HL-60 (cell line): ENCODE measurements at regions not wholly inside any gene's neighbourhood (a gene's known extent, or its start where the extent isn't known, plus 50 kb on each side); places are given as distances from the start of the nearest gene placed in this dataset.

ENCODE experiments used
- DNase-seq, 2 experiments: peaks; one replicate each; pipeline ENCODE4 v3.0.0-alpha.2; 2010 to 2020; ENCODE audit warnings: low read depth in 1 of 2, low spot score in 1 of 2
- H3K27ac ChIP-seq: fragments of 250-450 bp; sonication (Bioruptor Pico); replicated peaks from 2 replicates; pipeline ENCODE4 v1.5.1; 2020; ENCODE audit warnings: mild to moderate bottlenecking, moderate library complexity
- H3K27me3 ChIP-seq: fragments of 250-450 bp; sonication (Bioruptor Pico); 2 replicates; pipeline ENCODE4 v1.5.1; 2021; ENCODE audit warnings: mild to moderate bottlenecking, moderate library complexity; ENCODE audit not compliant: insufficient read depth, poor library complexity, severe bottlenecking
- H3K4me3 ChIP-seq: replicated peaks from 2 replicates; pipeline ENCODE4 v1.5.1; 2011; ENCODE audit warnings: mild to moderate bottlenecking, control low read depth, low read length; ENCODE audit not compliant: insufficient read depth
- CTCF ChIP-seq: IDR thresholded peaks from one replicate; pipeline ENCODE4 v1.5.1; 2011; ENCODE audit warnings: low read length, control low read depth, inconsistent platforms; ENCODE audit not compliant: insufficient read depth
- GABPA ChIP-seq: IDR thresholded peaks from 2 replicates; pipeline ENCODE4 v1.6.1; 2012; ENCODE audit warnings: low read depth
- POLR2AphosphoS5 ChIP-seq: IDR thresholded peaks from 2 replicates; pipeline ENCODE4 v1.6.1; 2012; ENCODE audit warnings: low read depth
- REST ChIP-seq: IDR thresholded peaks from 2 replicates; pipeline ENCODE4 v1.6.1; 2012; ENCODE audit warnings: low read depth; ENCODE audit not compliant: insufficient replicate concordance
- SPI1 ChIP-seq: IDR thresholded peaks from 2 replicates; pipeline ENCODE4 v1.6.1; 2012; ENCODE audit warnings: low read depth, mild to moderate bottlenecking, borderline replicate concordance

GRCh38 chr1:99146129-99146848 lies 118.0 kb upstream of the PLPPR4 start:
- DNase-seq: no peak
- Histone ChIP-seq H3K27ac (no peak overlapping the region), H3K4me3 (no peak overlapping the region), H3K27me3 (peaks cover 3% of the 10 kb centered on the region)
- no peak for TF ChIP-seq POLR2AphosphoS5
- no peak for TF ChIP-seq SPI1
- no peak for TF ChIP-seq GABPA
- no peak for TF ChIP-seq REST
- TF ChIP-seq CTCF: no peak

GRCh38 chr1:99149952-99150351 lies 114.3 kb upstream of the PLPPR4 start:
- no peak for DNase-seq
- H3K27ac ChIP-seq: no peak overlapping the region
- peaks cover 3% of the 10 kb centered on the region for H3K27me3 ChIP-seq
- TF ChIP-seq GABPA: no peak
- TF ChIP-seq SPI1: no peak
- no peak for TF ChIP-seq POLR2AphosphoS5
- TF ChIP-seq REST: no peak
- TF ChIP-seq CTCF: no peak
- H3K4me3 ChIP-seq: no peak overlapping the region

GRCh38 chr1:99152132-99152531 lies 112.2 kb upstream of the PLPPR4 start:
- TF ChIP-seq POLR2AphosphoS5: no peak
- no peak for TF ChIP-seq SPI1
- TF ChIP-seq REST: no peak
- no peak for TF ChIP-seq GABPA
- no peak for TF ChIP-seq CTCF
- Histone ChIP-seq H3K27ac (no peak overlapping the region), H3K27me3 (peaks cover 3% of the 10 kb centered on the region), H3K4me3 (no peak overlapping the region)
- no peak for DNase-seq
